Tibial artery (tissue), 4 donors: ENCODE measurements at regions not wholly inside any gene's neighbourhood (a gene's known extent, or its start where the extent isn't known, plus 50 kb on each side); places are given as distances from the start of the nearest gene placed in this dataset.

Experiments used
- DNase-seq, 2 donors: peaks; one replicate each; pipeline ENCODE4 v3.0.0-alpha.2; 2019
- H3K27ac ChIP-seq, 2 donors: fragments of 200-600 bp; sonication (generic) in 1 of 2; 1 replicate in 1 of 2; 2 replicates in 1 of 2; pipeline ENCODE4 v1.5.1; 2018 to 2019; ENCODE audit warnings: mild to moderate bottlenecking in 1 of 2
- H3K27me3 ChIP-seq, 2 donors: fragments of 200-600 bp; sonication (generic) in 1 of 2; one replicate each; pipeline versions ENCODE4 v1.5.1 to v1.6.0; 2016 to 2019
- H3K36me3 ChIP-seq, 3 donors: fragments of 200-600 bp; sonication (generic) in 2 of 3; one replicate each; pipeline ENCODE4 v1.5.1; 2016 to 2019; ENCODE audit warnings: mild to moderate bottlenecking in 2 of 3
- H3K4me1 ChIP-seq, 4 donors: fragments of 200-600 bp; sonication (generic) in 2 of 4; 1 replicate in 3 of 4; 2 replicates in 1 of 4; pipeline ENCODE4 v1.5.1; 2016 to 2019
- H3K4me3 ChIP-seq, 2 donors: fragments of 200-600 bp; sonication (generic) in 1 of 2; 1 replicate in 1 of 2; 2 replicates in 1 of 2; pipeline ENCODE4 v1.5.1; 2018 to 2019; ENCODE audit warnings: mild to moderate bottlenecking in 2 of 2
- H3K9me3 ChIP-seq, 3 donors: fragments of 200-600 bp; sonication (generic) in 1 of 3; one replicate each; pipeline ENCODE4 v1.5.1; 2016 to 2019
- CTCF ChIP-seq, 2 experiments: fragments of 200-600 bp in 1 of 2; fragments of 450-650 bp in 1 of 2; IDR thresholded peaks; one replicate each; pipeline ENCODE4 v1.5.1; 2017 to 2019; ENCODE audit warnings: antibody characterized with exemption in 2 of 2, mild to moderate bottlenecking in 1 of 2, moderate library complexity in 1 of 2
- intact Hi-C: fragments of 100-400 bp; cut with DNase I; formaldehyde crosslinking; loops from one replicate; pipeline ENCODE4 v1.15.0; 2023; ENCODE audit warnings: low total_unique reads

GRCh38 chr16:85541181-85541580 lies 71.9 kb upstream of the GSE1 start:
- no peak for TF ChIP-seq CTCF (IDR thresholded peaks at IDR 0.05)
- H3K27me3 ChIP-seq = no peaks in the 10 kb centered on the region
- intact Hi-C loops = no loop called here
- H3K4me1 ChIP-seq = peaks cover 0 to 2% (median 0%) of the 10 kb centered on the region in 4 donors
- DNase-seq = no peak
- H3K27ac ChIP-seq = no peak overlapping the region
- no peak overlapping the region for H3K4me3 ChIP-seq
- H3K36me3 ChIP-seq = no peaks in the 10 kb centered on the region
- peaks cover 0 to 9% (median 7%) of the 10 kb centered on the region in 3 donors for H3K9me3 ChIP-seq

GRCh38 chr16:85541619-85541979 lies 71.5 kb upstream of the GSE1 start:
- Histone ChIP-seq H3K36me3 (no peaks in the 10 kb centered on the region), H3K27ac (no peak overlapping the region), H3K4me3 (no peak overlapping the region), H3K27me3 (no peaks in the 10 kb centered on the region), H3K4me1 (no peaks in the 10 kb centered on the region), H3K9me3 (peaks cover 0 to 9% (median 7%) of the 10 kb centered on the region in 3 donors)
- TF ChIP-seq CTCF (IDR thresholded peaks at IDR 0.05) = no peak
- intact Hi-C loops = no loop called here
- no peak for DNase-seq

- TF ChIP-seq CTCF (IDR thresholded peaks at IDR 0.05) = no peak
- Histone ChIP-seq H3K27ac (no peak overlapping the region), H3K9me3 (peaks cover 0 to 9% (median 7%) of the 10 kb centered on the region in 3 donors), H3K36me3 (no peaks in the 10 kb centered on the region), H3K27me3 (no peaks in the 10 kb centered on the region), H3K4me3 (no peak overlapping the region), H3K4me1 (no peaks in the 10 kb centered on the region)
- DNase-seq = no peak
- intact Hi-C loops = no loop called here
These were observed 70.9 kb upstream of the GSE1 start for GRCh38 chr16:85541980-85542900.

GRCh38 chr16:85543536-85543935 lies 69.6 kb upstream of the GSE1 start:
- H3K27ac ChIP-seq = no peak overlapping the region
- no peak for DNase-seq
- intact Hi-C loops = no loop called here
- H3K27me3 ChIP-seq = no peaks in the 10 kb centered on the region
- no peak overlapping the region for H3K4me3 ChIP-seq
- no peaks in the 10 kb centered on the region for H3K36me3 ChIP-seq
- no peaks in the 10 kb centered on the region for H3K4me1 ChIP-seq
- H3K9me3 ChIP-seq = peaks cover 0 to 9% (median 7%) of the 10 kb centered on the region in 3 donors
- TF ChIP-seq CTCF (IDR thresholded peaks at IDR 0.05) = no peak

GRCh38 chr16:85544016-85544415 lies 69.1 kb upstream of the GSE1 start:
- intact Hi-C loops = no loop called here
- no peak for DNase-seq
- Histone ChIP-seq H3K36me3 (no peaks in the 10 kb centered on the region), H3K9me3 (peaks cover 0 to 8% (median 7%) of the 10 kb centered on the region in 3 donors), H3K4me3 (no peak overlapping the region), H3K27ac (no peak overlapping the region), H3K27me3 (no peaks in the 10 kb centered on the region), H3K4me1 (no peaks in the 10 kb centered on the region)
- no peak for TF ChIP-seq CTCF (IDR thresholded peaks at IDR 0.05)
